SK-N-SH (cell line): ENCODE measurements at regions not wholly inside any gene's neighbourhood (a gene's known extent, or its start where the extent isn't known, plus 50 kb on each side); places are given as distances from the start of the nearest gene placed in this dataset.

ENCODE experiments used
- CHD2 ChIP-seq: fragments of 150-350 bp; IDR thresholded peaks from 2 replicates; pipeline ENCODE4 v1.6.1; 2018; ENCODE audit warnings: low read length; ENCODE audit not compliant: partially characterized antibody
- CTCF ChIP-seq: fragments of 200-600 bp; sonication (generic); IDR thresholded peaks from 2 replicates; pipeline ENCODE4 v1.6.1; 2017; ENCODE audit warnings: antibody characterized with exemption, mild to moderate bottlenecking, moderate library complexity
- EP300 ChIP-seq, 2 experiments: IDR thresholded peaks; 2 replicates each; pipeline versions ENCODE4 v1.4.0 to v1.6.1; 2012; ENCODE audit warnings: borderline replicate concordance in 1 of 2, low read depth in 1 of 2, low read length in 1 of 2
- GABPA ChIP-seq: IDR thresholded peaks from 2 replicates; pipeline ENCODE4 v1.4.0; 2012; ENCODE audit warnings: low read depth, mild to moderate bottlenecking
- MEF2A ChIP-seq: IDR thresholded peaks from 2 replicates; pipeline ENCODE4 v1.4.0; 2012; ENCODE audit warnings: low read depth, borderline replicate concordance
- POLR2AphosphoS5 ChIP-seq: IDR thresholded peaks from 2 replicates; pipeline ENCODE4 v1.6.1; 2012; ENCODE audit warnings: low read depth, low read length
- RAD21 ChIP-seq: IDR thresholded peaks from 2 replicates; pipeline ENCODE4 v1.6.1; 2012; ENCODE audit warnings: mild to moderate bottlenecking, low read length
- RFX5 ChIP-seq: IDR thresholded peaks from 2 replicates; pipeline ENCODE4 v1.6.1; 2012; ENCODE audit warnings: mild to moderate bottlenecking, improper control_type of control experiment, low read length
- RXRA ChIP-seq: IDR thresholded peaks from 2 replicates; pipeline ENCODE4 v1.4.0; 2012; ENCODE audit warnings: low read depth, mild to moderate bottlenecking, borderline replicate concordance
- USF2 ChIP-seq: fragments of 150-350 bp; IDR thresholded peaks from 2 replicates; pipeline ENCODE4 v1.6.1; 2017; ENCODE audit warnings: antibody characterized with exemption, low read length, low read depth, borderline replicate concordance

- TF ChIP-seq GABPA (no peak), RXRA (no peak), CTCF (no peak), RAD21 (no peak), USF2 (no peak), POLR2AphosphoS5 (no peak), RFX5 (no peak), CHD2 (no peak), EP300 (IDR thresholded peaks at IDR 0.05; ENCODE audit: borderline replicate concordance in 1 of 2, low read depth in 1 of 2, low read length in 1 of 2) (no peak), MEF2A (no peak)
Measured at GRCh38 chr9:126207256-126207655, 119.4 kb upstream of the MVB12B start.
